ENCODE measurements at regions not wholly inside any gene's neighbourhood (a gene's known extent, or its start where the extent isn't known, plus 50 kb on each side); places are given as distances from the start of the nearest gene placed in this dataset.
"Not testable (repeated sequence)": the region's sequence is repeated elsewhere in the genome, so short reads cannot be mapped to it uniquely, and the experiment has no call there.

DNA sequence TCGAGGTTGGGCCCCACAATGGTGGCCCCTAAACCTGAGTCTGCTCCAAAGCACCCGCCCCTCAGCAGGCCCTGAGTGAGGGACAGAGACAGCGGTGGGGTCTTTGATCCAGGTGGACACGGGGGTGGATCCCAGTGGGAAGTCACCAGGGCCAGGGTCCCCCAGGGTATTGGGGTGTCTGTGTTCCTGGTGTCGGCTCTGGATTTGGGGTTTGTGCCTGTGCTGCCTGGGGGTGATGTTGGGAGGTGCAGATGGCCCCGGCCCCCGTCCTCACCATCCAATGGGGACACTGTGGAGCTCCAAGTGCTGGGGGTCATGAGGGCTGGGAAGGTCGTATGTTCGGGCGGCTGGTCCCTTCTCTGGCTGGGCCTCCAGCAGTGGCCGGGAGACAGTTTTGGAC, 354.2 kb downstream of the TMEM121 start:
- DNase-seq: no peak

DNA sequence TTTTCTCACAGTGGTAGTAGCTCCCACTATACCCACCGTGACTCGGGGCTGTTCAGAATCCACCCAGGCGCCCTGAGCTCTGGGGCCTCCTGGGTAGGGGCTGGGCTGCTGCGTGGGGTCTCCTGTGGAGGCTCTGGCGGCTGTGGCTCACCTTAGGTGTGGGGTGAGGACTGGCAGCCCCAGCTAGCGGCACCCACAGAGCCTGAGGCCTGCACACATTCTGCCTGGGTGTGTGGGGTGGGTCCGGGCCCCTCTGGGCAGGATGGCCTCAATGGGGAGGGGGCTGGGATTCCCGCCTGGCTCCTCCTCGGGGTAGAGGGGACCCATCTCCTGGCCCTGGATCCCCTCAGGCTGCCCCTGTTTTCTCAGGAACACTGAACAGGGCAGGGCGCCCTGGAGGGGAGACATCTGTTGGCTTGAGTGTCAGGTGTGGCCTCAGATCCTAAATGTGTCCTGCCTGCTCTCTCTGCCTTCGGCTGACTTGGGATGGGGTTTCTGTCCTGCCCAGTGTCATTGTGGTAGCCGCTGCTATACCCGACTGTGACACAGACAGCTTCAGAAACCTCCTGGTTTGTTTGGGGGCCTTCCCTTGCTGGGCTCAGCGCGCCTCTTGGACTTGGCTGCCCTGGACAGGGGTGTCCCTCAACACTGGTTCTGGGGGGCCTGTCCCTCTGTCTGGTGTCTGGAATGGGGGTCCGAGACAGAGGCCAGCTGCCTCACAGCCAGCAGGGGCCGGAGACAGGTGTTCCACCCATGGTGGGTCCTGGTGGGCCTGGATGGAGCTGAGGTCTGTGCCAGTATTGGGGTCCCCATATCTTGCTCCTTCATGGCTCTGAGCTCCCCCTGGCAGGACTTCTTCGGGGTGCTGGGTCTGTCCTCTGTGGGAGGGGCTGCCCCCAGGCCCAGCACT, 354.9 kb downstream of the TMEM121 start:
- no peak for DNase-seq

DNA sequence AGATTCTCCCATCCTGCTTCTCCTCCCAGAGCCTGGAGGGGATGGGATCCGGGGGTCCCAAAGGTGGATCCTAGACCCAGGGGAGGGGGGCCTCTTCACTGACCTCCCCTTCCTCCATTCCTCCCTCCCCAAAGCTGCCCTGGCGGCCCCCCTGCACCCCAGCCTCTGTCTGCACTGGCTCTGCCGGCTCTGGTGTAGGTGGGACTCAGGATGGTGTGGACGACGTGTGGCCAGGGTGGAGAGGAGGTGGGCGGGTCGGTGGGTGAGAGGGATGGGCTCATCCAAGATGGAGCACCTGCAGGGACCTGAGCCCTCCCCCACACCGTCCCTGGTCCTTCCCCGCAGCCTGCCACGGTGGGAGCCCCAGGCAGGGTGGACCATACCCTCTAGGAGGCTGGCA, 355.6 kb downstream of the TMEM121 start:
- not testable (repeated sequence) for DNase-seq

DNA sequence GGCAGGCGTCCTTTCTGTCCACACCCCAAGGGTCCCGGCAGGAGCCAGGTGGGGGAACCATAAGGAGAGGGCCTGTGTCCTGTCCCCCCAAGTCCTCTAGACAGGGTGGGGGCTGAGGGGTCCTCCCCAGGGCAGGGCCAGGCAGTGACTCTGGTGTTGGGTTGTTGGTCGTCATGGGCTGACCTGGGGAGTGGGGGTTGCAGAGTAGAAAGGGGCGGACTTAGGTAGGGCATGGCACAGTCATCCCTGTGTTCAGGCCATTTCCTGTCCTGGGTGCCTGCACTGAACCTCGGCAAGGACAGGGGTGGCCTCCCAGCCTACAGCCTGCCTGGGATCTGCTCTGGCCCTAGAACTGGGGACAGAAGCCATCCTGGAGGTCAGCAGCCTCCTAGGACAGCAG, 356.2 kb downstream of the TMEM121 start:
- DNase-seq: no peak

DNA sequence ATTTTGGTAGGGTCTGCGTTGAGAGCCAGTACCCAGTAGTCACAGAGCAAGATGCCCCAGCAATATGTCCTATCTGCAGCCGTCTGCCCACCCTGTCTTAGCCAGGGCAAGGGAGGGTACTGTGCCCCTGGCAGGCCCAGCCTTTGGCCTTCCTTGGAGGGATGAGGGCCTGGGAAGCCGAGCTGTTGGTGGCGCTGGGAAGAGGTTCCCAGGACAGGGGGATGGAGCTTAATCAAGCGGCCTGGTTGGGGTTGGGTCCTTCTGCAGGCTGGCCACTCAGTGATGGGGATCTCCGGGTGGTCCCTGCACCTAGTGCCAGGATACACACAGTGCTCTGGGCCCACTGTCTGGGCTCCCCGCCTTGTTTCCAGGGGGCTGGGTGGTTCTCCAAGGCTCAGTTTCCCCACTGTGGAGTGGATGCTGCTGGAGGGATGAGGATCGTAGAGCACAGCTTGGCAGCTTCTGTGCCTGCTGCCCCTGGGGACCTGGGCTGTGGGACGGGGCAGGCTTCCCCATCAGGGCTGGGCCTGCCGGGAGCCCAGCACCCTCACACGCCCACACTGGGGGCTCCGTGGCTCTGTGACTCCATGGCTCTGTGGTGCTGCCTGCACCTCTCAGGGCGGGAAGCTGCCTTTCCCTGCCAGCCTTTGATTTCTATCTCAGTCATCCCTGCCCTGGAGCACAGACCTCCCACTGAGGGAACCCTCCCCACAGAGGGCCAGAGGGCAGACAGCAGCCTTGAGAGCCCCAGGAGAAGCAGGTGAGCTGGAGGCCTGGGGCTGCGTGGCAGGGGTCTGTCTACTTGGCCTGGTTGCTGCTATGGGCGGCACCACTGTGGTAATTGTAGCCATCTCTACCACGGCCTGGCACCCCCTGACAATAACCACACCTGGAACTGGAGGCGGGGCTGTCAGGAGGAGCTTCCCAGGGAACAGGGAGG, 357.0 kb downstream of the TMEM121 start:
- DNase-seq: no peak

DNA sequence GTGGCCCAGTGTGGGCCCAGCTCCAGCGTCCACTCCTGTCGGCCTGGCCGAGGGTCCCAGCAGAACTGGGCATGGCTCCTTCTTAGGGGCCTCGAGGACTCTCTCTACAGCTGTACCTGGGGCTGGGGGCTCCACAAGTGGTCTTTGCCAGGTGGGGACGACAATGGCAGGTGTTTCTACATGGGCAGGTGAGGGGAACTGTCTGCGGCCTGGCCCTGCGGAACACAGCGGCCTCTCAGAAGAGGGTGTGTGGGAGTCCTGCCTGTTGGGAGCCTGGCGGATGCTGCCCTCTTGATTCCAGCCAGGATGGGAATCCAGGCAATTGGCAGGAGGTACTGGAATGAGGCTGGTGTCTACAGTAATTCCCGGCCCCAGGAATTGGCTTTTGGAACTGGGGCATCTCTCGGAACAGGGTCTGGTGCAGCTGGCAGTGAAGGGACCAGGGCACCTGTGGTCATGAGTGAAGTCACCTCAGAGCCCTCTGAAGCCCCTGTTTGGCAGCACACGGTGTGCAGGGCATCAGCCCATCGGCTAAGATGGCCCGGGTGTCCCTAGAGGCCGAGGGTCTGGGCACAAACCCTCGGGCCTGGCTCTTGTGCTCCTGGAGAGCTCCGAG, 357.9 kb downstream of the TMEM121 start:
- not testable (repeated sequence) for DNase-seq

DNA sequence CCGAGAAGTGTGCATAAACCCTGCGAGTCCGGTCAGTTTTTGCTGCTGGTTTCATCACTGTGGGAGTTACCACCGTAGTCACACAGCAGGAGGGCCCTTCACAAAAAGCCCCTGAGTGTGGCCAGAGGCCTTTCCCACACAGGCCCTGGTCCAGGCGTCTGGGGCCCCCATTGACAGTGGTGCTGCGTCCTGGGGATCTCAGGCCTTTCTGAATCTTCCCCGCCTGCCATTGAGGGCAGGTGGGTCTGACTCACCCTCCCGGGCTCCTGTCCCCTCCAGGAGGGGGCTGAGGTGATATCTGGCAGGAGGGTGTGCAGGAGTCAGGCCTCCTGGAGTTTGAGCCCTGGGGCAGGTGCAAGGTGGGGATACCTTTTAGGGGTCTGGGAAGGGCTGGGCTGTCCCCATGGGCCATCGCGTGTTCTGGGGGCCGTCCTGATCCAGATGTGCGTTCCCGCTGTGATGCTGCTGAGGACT, 358.5 kb downstream of the TMEM121 start:
- DNase-seq: no peak

DNA sequence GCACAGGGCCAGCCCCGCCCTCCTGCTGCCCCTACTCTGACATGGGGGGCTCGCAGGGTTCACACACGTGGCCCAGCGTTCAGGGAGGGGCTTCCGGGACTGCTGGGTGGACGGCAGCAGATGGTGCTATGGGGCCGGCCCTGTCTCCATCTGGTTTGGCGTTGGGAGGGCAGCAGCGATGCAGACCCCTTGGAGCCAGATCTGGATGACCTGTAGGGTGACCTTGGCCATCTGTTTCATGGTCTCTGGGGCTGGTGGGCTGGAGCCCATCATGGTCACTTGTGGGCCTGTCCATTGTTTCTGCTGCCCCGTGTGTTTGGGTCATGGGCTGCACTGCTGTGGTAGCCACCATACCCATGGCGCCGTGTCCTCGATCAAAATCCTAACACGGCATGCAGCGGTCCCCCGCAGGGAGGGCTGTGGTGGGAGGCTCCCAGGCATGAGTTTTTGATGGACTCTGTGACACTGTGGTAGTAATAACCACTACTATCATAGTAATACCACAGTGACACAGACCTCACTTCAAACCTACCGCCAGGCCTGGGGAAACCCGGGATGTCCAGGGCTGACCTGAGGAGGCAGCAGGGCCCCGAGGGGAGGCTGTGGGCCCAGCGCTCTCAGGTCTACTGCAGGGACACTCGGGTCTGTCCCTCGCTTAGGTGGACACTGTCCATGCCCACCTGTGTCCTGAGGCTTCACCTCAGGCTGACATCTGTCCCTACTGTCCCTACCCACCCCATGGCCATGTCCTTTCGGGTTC, 359.4 kb downstream of the TMEM121 start:
- no peak for DNase-seq

DNA sequence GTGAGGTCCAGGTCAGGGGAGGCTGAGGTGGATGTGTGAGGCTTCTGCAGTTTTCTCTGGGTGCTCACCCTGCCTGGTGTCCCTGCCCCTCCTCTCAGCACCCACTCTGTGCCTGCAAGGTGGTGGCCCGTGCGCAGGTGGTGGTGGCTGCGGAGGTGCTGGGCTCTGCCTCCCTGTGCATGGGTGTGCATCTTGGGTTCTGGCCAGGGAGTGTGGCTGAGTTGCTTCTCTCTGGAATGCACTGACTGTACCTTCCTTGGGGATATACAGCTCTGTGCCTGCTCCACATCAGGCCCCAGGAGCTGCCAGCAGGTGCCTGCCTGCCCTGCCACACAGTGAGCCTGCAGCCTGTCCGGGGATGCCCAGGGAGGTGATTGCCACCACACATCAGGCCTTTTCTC, 360.4 kb downstream of the TMEM121 start:
- DNase-seq: not testable (repeated sequence)

DNA sequence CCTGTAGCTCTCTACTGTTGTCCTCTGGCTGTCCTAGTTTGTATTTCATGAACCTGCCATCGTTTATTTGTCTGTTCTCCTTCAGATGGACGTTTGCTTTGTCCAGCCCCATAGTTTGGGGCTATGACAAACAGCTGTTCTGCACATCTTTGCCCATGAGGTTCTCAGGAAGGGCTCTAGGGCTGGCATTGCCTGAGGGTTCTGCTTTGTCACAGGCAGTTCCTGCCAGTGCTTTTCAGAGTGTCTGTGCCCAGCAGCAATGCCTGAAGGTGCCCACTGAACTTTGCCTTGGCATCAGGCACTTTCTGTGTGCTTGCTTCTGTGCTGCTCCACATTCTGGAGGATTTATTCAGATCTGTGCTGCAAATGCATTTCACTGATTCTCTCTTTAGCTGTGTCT, 361.3 kb downstream of the TMEM121 start:
- no peak for DNase-seq

DNA sequence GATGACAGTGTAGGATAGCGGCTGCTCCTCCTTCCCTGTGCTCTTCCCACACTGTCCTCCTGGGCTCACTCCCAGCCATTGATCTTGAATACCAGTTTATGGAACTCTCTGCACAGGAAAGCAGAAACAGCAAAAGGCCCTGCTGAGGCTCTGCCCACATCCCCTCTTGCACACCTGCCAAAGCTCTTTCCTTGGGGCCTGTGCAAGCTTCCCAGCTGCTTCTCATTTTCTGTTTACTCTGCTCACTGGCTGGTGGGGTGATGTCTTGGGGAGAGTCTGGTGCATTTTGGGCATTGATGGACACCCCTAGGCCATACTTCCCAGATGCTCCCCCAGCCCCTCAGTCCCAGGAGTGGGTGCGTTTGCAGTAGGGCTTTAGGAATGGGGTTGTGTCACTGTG, 361.8 kb downstream of the TMEM121 start:
- no peak for DNase-seq

DNA sequence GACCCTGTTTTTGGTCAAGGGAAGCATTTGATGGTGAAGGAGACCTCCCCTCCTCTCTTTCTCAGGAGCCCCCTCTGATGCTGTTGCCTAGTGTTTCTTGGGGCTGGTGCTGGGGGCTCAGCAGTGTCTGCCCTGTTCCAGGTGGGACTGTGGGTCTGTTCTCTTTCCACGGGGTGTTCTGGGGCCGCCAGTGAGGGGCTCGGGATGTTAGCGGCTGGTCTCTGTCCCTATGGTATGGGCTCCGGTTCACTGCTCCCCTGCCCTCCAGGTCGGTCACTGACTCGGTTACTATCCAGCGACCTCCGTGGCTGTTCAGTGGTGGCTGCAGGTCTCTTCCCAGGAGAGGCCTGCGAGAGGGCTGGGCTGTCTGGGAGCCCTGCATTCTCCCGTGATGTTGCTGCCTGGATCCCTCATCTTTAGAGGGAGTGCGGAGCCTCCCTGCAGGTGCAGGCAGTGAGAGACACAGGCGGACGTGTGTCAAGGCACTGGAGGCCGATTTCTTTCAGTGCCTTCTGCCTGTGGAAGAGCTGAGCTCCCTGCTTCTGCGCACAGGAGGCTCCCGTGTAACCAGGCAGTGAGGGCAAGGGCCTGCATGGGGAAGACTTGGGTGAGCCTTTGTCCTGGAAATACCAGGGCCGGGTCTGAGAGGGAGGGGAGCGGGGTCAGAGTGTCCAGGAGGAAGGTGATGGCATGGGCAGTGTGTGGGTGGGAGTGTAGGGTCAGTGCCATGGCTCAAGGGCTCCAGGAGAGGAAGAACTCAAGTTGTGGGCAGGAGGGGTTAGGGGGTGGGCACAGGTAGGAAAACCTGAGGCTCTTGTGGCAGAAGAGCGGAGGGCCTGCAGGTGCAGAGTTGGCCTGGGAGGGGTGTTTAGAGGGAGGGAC, 362.6 kb downstream of the TMEM121 start:
- no peak for DNase-seq

DNA sequence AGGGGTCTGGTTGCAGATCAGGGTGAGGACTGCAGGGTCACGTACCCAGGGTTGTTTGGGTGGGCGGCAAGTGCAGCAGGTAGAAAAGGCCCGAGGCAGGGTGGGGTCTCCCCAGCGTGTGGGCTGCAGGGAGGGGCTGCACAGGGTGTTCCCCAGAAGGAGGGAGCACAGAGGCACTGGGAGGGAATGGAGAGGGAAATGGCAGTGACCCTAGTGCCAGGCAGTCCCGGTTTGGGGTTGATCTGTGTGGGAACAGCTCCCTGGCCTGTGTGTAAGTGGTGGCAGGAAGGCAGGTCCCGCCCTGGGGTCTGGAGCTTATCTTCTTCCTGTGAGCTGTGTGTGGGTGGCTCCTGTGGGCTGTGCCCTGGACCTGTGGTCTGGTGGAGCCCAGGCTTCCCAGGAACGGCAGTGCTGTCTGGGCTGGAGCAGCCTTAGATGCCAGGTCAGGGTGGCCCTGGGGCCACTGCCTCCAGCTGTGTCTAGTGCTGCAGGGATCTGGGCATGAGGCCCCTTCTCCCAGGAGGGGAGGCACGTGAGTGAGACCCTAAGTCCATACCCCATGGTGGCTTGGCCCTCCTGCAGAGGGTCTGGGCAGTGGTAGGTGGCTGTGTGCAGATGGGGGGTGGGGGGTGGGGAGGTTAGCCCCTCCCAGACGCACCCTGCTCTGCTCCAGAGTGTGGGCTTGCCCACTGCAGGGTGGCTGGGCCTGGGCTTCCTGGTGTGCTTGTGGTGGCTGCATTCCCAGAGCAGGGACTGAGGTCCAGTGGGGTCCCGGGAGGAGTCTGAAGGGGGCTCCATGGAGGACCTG, 363.5 kb downstream of the TMEM121 start:
- DNase-seq: no peak

DNA sequence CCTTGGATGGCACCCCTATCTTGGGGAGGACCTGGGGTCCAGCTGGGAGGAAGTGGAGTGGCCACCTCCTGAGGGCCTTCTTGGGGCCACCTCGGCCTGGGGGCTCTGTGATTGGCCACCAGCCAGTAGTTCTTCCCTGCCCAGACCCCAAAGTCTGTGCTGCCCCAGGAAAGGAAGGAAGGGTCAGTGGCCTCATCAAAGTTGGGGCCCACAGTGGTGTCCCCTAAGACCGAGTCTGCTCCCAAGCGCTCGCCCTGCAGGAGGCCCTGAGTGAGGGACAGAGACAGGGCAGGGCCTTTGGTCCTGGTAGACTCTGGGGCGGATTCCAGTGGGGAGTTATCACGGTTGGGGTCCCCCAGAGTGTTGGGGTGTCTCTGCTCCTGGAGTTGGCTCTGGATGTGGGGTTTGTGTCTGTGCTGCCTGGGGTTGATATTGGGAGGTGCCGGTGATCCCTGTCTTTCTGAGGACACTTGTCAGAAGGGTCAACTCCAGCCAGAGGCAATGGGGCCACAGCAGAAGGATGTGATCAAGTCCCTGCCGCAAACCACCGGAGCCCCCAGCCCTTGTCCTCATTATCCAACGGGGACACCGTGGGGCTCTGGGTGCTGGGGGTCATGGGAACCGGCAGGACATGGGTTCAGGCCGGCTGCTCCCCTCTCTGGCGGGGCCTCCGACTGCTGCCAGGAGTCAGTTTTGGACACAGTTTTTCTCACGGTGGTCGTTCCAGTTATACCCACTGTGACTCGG, 364.3 kb downstream of the TMEM121 start:
- DNase-seq: no peak

DNA sequence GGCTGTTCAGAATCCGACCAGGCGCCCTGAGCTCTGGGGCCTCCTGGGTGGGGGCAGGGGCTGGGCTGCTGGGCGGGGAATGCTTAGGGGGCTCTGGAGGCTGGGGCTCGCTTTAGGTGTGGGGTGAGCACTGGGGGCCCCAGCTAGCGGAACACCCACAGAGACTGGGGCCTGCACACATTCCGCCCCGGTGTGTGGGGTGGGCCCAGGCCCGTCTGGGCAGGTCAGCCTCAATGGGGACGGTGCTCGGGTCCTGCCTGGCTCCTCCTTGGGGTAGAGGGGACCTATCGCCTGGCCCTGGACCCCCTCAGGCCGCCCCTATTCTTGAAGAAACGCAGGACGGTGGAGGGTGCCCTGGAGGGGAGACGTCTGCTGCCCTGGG, 364.8 kb downstream of the TMEM121 start:
- no peak for DNase-seq

DNA sequence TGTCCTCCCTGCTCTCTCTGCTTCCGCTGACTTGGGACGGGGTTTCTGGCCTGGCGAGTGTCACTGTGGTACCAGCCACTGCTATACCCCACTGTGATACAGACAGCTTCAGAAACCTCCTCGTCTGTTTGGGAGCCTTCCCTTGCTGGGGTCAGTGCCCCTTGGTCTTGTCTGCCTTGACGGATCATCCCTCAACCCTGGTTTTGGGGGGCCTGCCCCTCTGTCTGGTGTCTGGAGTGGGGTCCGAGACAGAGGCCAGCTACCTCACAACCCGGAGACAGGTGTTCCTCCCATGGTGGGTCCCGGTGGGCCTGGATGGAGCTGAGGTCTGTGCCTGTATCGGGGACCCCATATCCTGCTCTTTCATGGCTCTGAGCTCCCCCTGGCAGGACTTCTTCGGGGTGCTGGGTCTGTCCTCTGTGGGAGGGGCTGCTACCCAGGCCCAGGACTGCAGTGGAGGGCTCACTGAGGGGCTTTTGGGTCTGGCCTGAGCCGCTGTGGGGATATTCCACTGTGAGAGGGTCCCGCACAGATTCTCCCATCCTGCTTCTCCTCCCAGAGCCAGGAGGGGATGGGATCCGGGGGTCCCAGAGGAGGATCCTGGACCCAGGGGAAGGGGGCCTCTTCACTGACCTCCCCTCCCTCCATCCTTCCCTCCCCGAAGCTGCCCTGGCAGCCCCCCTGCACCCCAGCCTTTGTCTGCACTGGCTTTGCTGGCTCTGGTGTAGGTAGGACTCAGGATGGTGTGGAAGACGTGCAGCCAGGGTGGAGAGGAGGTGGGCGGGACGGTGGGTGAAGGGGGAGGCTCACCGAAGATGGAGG, 365.5 kb downstream of the TMEM121 start:
- no peak for DNase-seq

DNA sequence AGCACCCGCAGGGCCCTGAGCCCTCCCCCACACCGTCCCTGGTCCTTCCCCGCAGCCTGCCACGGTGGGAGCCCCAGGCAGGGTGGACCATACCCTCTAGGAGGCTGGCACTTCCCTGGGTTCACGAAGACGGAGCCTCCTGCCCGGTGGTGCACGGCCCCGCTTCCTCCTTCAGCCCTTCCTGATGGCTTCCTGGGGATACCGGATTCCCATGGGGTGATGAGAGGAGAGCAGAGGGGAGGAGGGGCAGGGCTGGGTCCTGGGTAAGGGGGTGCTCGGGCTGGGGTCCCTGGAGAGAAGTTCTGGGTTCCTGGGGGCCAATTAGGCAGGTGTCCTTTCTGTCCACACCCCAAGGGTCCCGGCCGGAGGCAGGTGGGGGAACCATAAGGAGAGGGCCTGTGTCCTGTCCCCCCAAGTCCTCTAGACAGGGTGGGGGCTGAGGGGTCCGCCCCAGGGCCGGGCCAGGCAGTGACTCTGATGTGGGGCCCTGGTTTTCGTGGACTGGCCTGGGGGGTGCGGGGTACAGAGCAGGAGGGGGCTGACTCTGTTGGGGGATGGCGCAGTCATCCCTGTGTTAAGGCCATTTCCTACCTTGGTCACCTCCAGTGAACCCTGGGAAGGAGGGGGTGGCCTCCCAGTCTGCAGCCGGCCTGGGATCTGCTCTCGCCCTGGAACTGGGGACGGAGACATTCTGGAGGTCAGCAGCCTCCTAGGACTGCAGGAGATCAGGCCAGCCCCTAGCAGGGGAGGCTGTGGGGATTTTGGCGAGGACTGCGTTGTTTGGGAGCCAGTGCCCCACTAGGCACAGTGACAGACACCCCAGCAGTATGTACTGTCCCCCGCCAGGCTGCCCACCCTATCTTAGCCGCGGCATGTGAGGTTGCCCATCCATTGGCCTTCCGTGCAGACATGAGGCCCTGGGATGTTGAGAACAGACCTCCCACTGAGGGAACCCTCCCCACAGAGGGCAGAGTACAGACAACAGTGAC, 366.4 kb downstream of the TMEM121 start:
- DNase-seq: not testable (repeated sequence)

DNA sequence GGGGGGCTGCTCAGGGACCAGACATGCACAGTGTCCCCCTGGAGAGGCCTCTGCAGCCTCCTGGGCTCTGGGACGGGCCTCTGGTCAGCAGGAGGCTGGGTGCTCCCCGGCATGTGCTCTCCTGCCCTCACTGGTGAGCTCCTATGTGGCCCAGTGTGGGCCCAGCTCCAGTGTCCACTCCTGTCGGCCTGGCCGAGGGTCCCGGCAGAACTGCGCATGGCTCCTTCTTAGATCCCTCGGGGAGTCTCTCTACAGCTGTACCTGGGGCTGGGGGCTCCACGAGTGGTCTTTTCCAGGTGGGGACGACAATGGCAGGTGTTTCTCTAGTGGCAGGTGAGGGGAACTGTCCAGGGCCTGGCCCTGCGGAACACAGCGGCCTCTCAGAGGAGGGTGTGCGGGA, 367.3 kb downstream of the TMEM121 start:
- DNase-seq: not testable (repeated sequence)

Data from NCI-H2171 (cell line).